ENCODE measurements at regions not wholly inside any gene's neighbourhood (a gene's known extent, or its start where the extent isn't known, plus 50 kb on each side); places are given as distances from the start of the nearest gene placed in this dataset.

GRCh38 chr2:134086594-134087219 lies 167.2 kb upstream of the MGAT5 start:
- TF ChIP-seq EZH2 (IDR thresholded peaks at IDR 0.05; ENCODE audit: borderline replicate concordance, low read length): no peak
- TF ChIP-seq, protein P1, sequence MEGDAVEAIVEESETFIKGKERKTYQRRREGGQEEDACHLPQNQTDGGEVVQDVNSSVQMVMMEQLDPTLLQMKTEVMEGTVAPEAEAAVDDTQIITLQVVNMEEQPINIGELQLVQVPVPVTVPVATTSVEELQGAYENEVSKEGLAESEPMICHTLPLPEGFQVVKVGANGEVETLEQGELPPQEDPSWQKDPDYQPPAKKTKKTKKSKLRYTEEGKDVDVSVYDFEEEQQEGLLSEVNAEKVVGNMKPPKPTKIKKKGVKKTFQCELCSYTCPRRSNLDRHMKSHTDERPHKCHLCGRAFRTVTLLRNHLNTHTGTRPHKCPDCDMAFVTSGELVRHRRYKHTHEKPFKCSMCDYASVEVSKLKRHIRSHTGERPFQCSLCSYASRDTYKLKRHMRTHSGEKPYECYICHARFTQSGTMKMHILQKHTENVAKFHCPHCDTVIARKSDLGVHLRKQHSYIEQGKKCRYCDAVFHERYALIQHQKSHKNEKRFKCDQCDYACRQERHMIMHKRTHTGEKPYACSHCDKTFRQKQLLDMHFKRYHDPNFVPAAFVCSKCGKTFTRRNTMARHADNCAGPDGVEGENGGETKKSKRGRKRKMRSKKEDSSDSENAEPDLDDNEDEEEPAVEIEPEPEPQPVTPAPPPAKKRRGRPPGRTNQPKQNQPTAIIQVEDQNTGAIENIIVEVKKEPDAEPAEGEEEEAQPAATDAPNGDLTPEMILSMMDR (IDR thresholded peaks at IDR 0.05; ENCODE audit: low read length): no peak
